ENCODE measurements at regions not wholly inside any gene's neighbourhood (a gene's known extent, or its start where the extent isn't known, plus 50 kb on each side); places are given as distances from the start of the nearest gene placed in this dataset.

DNA sequence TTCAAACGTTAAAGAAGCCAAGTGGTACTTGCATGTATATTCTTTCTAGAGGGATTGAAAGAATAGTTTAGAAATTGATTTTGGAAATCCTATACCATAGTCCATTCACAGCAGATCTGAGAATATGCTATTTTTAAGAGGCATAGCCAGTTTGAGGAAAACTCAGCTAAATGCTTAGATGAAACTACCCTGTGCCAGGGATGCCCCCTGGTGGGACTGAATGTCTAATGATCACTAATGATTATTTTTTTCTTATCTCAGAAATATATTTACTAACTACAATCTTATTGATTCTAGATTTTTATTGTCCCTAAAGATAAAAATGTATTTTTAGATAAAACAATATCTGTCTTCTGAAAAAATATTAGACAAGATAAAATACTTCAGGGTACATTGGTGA is 844.9 kb upstream of the PHF14 start:
- Histone ChIP-seq H3F3A (ENCODE audit: insufficient read depth) (no peaks in the 10 kb centered on the region), H3K79me2 (ENCODE audit: insufficient read depth, low read length) (no peaks in the 10 kb centered on the region), H3K36me3 (ENCODE audit: low read length) (no peaks in the 10 kb centered on the region), H3K27me3 (ENCODE audit: low read length) (no peaks in the 10 kb centered on the region), H3K9ac (ENCODE audit: low read length) (no peak overlapping the region), H2AFZ (ENCODE audit: low read depth, low read length, severe bottlenecking) (no peak overlapping the region), H3K27ac (ENCODE audit: low read depth, low read length) (no peak overlapping the region), H3K4me2 (ENCODE audit: low read depth, low read length, poor library complexity, severe bottlenecking) (no peak overlapping the region), H3K4me3 (ENCODE audit: insufficient read depth, low read length, poor library complexity, severe bottlenecking) (no peak overlapping the region), H4K20me1 (ENCODE audit: low read depth, low read length) (no peaks in the 10 kb centered on the region), H3K9me2 (replicated peaks; ENCODE audit: insufficient read depth, low read length) (no peaks in the 10 kb centered on the region), H3K9me3 (ENCODE audit: insufficient read depth, low read length) (no peaks in the 10 kb centered on the region)
- TF ChIP-seq, protein P1, sequence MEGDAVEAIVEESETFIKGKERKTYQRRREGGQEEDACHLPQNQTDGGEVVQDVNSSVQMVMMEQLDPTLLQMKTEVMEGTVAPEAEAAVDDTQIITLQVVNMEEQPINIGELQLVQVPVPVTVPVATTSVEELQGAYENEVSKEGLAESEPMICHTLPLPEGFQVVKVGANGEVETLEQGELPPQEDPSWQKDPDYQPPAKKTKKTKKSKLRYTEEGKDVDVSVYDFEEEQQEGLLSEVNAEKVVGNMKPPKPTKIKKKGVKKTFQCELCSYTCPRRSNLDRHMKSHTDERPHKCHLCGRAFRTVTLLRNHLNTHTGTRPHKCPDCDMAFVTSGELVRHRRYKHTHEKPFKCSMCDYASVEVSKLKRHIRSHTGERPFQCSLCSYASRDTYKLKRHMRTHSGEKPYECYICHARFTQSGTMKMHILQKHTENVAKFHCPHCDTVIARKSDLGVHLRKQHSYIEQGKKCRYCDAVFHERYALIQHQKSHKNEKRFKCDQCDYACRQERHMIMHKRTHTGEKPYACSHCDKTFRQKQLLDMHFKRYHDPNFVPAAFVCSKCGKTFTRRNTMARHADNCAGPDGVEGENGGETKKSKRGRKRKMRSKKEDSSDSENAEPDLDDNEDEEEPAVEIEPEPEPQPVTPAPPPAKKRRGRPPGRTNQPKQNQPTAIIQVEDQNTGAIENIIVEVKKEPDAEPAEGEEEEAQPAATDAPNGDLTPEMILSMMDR (IDR thresholded peaks at IDR 0.05; ENCODE audit: insufficient read depth, low read length, poor library complexity, severe bottlenecking): no peak
- no peak for TF ChIP-seq EZH2phosphoT487 (conservative IDR thresholded peaks at IDR 0.05; ENCODE audit: low read length)

GRCh38 chr7:10138087-10138854 is 835.4 kb upstream of the PHF14 start:
- no peak overlapping the region for H3K27ac ChIP-seq (ENCODE audit: low read depth, low read length)
- no peaks in the 10 kb centered on the region for H3F3A ChIP-seq (ENCODE audit: insufficient read depth)
- no peaks in the 10 kb centered on the region for H3K79me2 ChIP-seq (ENCODE audit: insufficient read depth, low read length)
- no peaks in the 10 kb centered on the region for H3K27me3 ChIP-seq (ENCODE audit: low read length)
- no peaks in the 10 kb centered on the region for H4K20me1 ChIP-seq (ENCODE audit: low read depth, low read length)
- H2AFZ ChIP-seq (ENCODE audit: low read depth, low read length, severe bottlenecking): no peak overlapping the region
- H3K36me3 ChIP-seq (ENCODE audit: low read length): no peaks in the 10 kb centered on the region
- no peak overlapping the region for H3K4me2 ChIP-seq (ENCODE audit: low read depth, low read length, poor library complexity, severe bottlenecking)
- no peak overlapping the region for H3K9ac ChIP-seq (ENCODE audit: low read length)
- no peaks in the 10 kb centered on the region for H3K9me2 ChIP-seq (replicated peaks; ENCODE audit: insufficient read depth, low read length)
- no peak overlapping the region for H3K4me3 ChIP-seq (ENCODE audit: insufficient read depth, low read length, poor library complexity, severe bottlenecking)
- no peak for TF ChIP-seq EZH2phosphoT487 (conservative IDR thresholded peaks at IDR 0.05; ENCODE audit: low read length)
- TF ChIP-seq, protein P1 (IDR thresholded peaks at IDR 0.05; ENCODE audit: insufficient read depth, low read length, poor library complexity, severe bottlenecking): no peak
- H3K9me3 ChIP-seq (ENCODE audit: insufficient read depth, low read length): no peaks in the 10 kb centered on the region

DNA sequence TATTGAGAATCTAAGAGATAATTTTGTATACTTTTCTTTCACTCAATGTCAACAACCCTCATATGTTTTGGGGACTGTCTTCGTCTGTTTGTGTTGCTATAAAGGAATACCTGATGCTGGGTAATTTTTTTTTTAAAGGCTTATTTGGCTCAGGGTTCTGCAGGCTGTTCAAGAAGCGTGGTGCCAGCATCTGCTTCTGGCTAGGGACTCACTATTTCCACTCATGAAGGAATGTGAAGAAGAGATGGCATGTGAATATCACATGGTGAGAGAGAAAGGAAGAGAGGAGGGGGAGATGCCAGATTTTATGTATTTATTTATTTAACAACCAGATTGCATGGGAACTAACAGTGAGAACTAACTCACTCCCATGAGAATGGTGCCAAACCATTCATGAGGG is 827.4 kb upstream of the PHF14 start:
- no peaks in the 10 kb centered on the region for H3K79me2 ChIP-seq (ENCODE audit: insufficient read depth, low read length)
- no peaks in the 10 kb centered on the region for H3K27me3 ChIP-seq (ENCODE audit: low read length)
- H4K20me1 ChIP-seq (ENCODE audit: low read depth, low read length): no peaks in the 10 kb centered on the region

More for the DNA sequence above, 827.4 kb upstream of the PHF14 start:
- Histone ChIP-seq H3K27ac (ENCODE audit: low read depth, low read length) (no peak overlapping the region), H3K9me3 (ENCODE audit: insufficient read depth, low read length) (no peaks in the 10 kb centered on the region), H3F3A (ENCODE audit: insufficient read depth) (no peaks in the 10 kb centered on the region), H3K9ac (ENCODE audit: low read length) (no peak overlapping the region), H3K36me3 (ENCODE audit: low read length) (no peaks in the 10 kb centered on the region), H3K9me2 (replicated peaks; ENCODE audit: insufficient read depth, low read length) (no peaks in the 10 kb centered on the region), H3K4me2 (ENCODE audit: low read depth, low read length, poor library complexity, severe bottlenecking) (no peak overlapping the region), H2AFZ (ENCODE audit: low read depth, low read length, severe bottlenecking) (no peak overlapping the region), H3K4me3 (ENCODE audit: insufficient read depth, low read length, poor library complexity, severe bottlenecking) (no peak overlapping the region)
- TF ChIP-seq, protein P1 (IDR thresholded peaks at IDR 0.05; ENCODE audit: insufficient read depth, low read length, poor library complexity, severe bottlenecking): no peak
- no peak for TF ChIP-seq EZH2phosphoT487 (conservative IDR thresholded peaks at IDR 0.05; ENCODE audit: low read length)
